ENCODE measurements at regions not wholly inside any gene's neighbourhood (a gene's known extent, or its start where the extent isn't known, plus 50 kb on each side); places are given as distances from the start of the nearest gene placed in this dataset.

GRCh38 chr4:130154901-130155300 is 1058.9 kb downstream of the C4orf33 start:
- Histone ChIP-seq H3K27me3 (replicated peaks in 1 of 4; ENCODE audit: control extremely low read depth in 1 of 4, control insufficient read depth in 3 of 4, insufficient read depth in 4 of 4, low read length in 3 of 4) (no peaks in the 10 kb centered on the region), H3K9ac (ENCODE audit: low read length) (no peak overlapping the region), H3K27ac (ENCODE audit: low read length in 2 of 2) (no peak overlapping the region), H3K9me3 (ENCODE audit: control extremely low read depth in 1 of 3, control insufficient read depth in 2 of 3, insufficient read depth in 1 of 3, low read length in 2 of 3) (no peaks in the 10 kb centered on the region), H2AFZ (ENCODE audit: insufficient read depth, low read depth, low read length, poor library complexity, severe bottlenecking) (no peak overlapping the region), H3K4me3 (ENCODE audit: control extremely low read depth in 1 of 5, extremely low read depth in 1 of 5, insufficient read depth in 1 of 5, low read depth in 2 of 5, low read length in 4 of 5) (no peak overlapping the region), H3K36me3 (replicated peaks in 1 of 2; ENCODE audit: control extremely low read depth in 1 of 2, control insufficient read depth in 1 of 2, extremely low read depth in 1 of 2, insufficient read depth in 2 of 2, low read length in 1 of 2) (no peaks in the 10 kb centered on the region), H3K4me2 (replicated peaks; ENCODE audit: low read depth, low read length, poor library complexity, severe bottlenecking) (no peak overlapping the region), H3K4me1 (ENCODE audit: control insufficient read depth in 2 of 2, insufficient read depth in 2 of 2, low read length in 2 of 2) (no peaks in the 10 kb centered on the region), H3K79me2 (ENCODE audit: control insufficient read depth, insufficient read depth, low read length) (no peaks in the 10 kb centered on the region), H4K20me1 (ENCODE audit: control insufficient read depth, insufficient read depth, low read length, poor library complexity, severe bottlenecking) (no peaks in the 10 kb centered on the region)
- no peak overlapping the region for H3K27ac Mint-ChIP-seq
- no peaks in the 10 kb centered on the region for H3K9me3 Mint-ChIP-seq (ENCODE audit: insufficient read depth)
- ChIA-PET CTCF (no interaction called here), POLR2A (no interaction called here)
- H3K27me3 Mint-ChIP-seq: no peaks in the 10 kb centered on the region
- no peak overlapping the region for H3K4me3 Mint-ChIP-seq
- DNase-seq: no peak
- 70% methylated on average over 1 of the region's 2 CpGs for WGBS (ENCODE audit: insufficient coverage)
- no peak for ATAC-seq (ENCODE audit: low read depth)
- no peaks in the 10 kb centered on the region for H3K4me1 Mint-ChIP-seq
- TF ChIP-seq EZH2 (IDR thresholded peaks at IDR 0.05; ENCODE audit: borderline replicate concordance, insufficient read depth, low read depth, low read length, poor library complexity, severe bottlenecking) (no peak), CTCF (IDR thresholded peaks at IDR 0.05) (no peak)
- intact Hi-C loops (cut with micrococcal nuclease): no loop called here

GRCh38 chr4:130163701-130164100 is 1067.7 kb downstream of the C4orf33 start:
- H3K27ac ChIP-seq (ENCODE audit: low read length in 2 of 2): no peak overlapping the region
- ATAC-seq (ENCODE audit: low read depth): no peak
- CTCF ChIA-PET: no interaction called here
- no peak overlapping the region for H2AFZ ChIP-seq (ENCODE audit: insufficient read depth, low read depth, low read length, poor library complexity, severe bottlenecking)
- H3K9ac ChIP-seq (ENCODE audit: low read length): no peak overlapping the region
- H3K4me2 ChIP-seq (replicated peaks; ENCODE audit: low read depth, low read length, poor library complexity, severe bottlenecking): no peak overlapping the region
- no peaks in the 10 kb centered on the region for H3K36me3 ChIP-seq (replicated peaks in 1 of 2; ENCODE audit: control extremely low read depth in 1 of 2, control insufficient read depth in 1 of 2, extremely low read depth in 1 of 2, insufficient read depth in 2 of 2, low read length in 1 of 2)
- Mint-ChIP-seq H3K27ac (no peak overlapping the region), H3K4me1 (no peaks in the 10 kb centered on the region), H3K27me3 (no peaks in the 10 kb centered on the region), H3K4me3 (no peak overlapping the region), H3K9me3 (ENCODE audit: insufficient read depth) (peaks cover 5% of the 10 kb centered on the region)
- TF ChIP-seq EZH2 (IDR thresholded peaks at IDR 0.05; ENCODE audit: borderline replicate concordance, insufficient read depth, low read depth, low read length, poor library complexity, severe bottlenecking) (no peak), CTCF (IDR thresholded peaks at IDR 0.05) (no peak)
- DNase-seq: no peak
- no peak overlapping the region for H3K4me3 ChIP-seq (ENCODE audit: control extremely low read depth in 1 of 5, extremely low read depth in 1 of 5, insufficient read depth in 1 of 5, low read depth in 2 of 5, low read length in 4 of 5)
- intact Hi-C loops (cut with micrococcal nuclease): no loop called here
- no peaks in the 10 kb centered on the region for H3K27me3 ChIP-seq (replicated peaks in 1 of 4; ENCODE audit: control extremely low read depth in 1 of 4, control insufficient read depth in 3 of 4, insufficient read depth in 4 of 4, low read length in 3 of 4)
- no peaks in the 10 kb centered on the region for H3K9me3 ChIP-seq (ENCODE audit: control extremely low read depth in 1 of 3, control insufficient read depth in 2 of 3, insufficient read depth in 1 of 3, low read length in 2 of 3)
- no peaks in the 10 kb centered on the region for H4K20me1 ChIP-seq (ENCODE audit: control insufficient read depth, insufficient read depth, low read length, poor library complexity, severe bottlenecking)
- no CpG with 5 or more reads among the region's 1 CpG for WGBS (ENCODE audit: insufficient coverage)
- H3K4me1 ChIP-seq (ENCODE audit: control insufficient read depth in 2 of 2, insufficient read depth in 2 of 2, low read length in 2 of 2): no peaks in the 10 kb centered on the region
- POLR2A ChIA-PET: no interaction called here
- no peaks in the 10 kb centered on the region for H3K79me2 ChIP-seq (ENCODE audit: control insufficient read depth, insufficient read depth, low read length)

All from B cell (primary cell).